ENCODE measurements at regions not wholly inside any gene's neighbourhood (a gene's known extent, or its start where the extent isn't known, plus 50 kb on each side); places are given as distances from the start of the nearest gene placed in this dataset.

- no peak for DNase-seq (ENCODE audit: low spot score)
Observed at GRCh38 chr3:130839813-130840212, 54.1 kb upstream of the ATP2C1 start.

GRCh38 chr3:130841357-130841756, 52.5 kb upstream of the ATP2C1 start:
- peak; percentile 83 for DNase-seq (ENCODE audit: low spot score)

- DNase-seq (ENCODE audit: low spot score): no peak
Observed at GRCh38 chr3:130843441-130843840, 50.4 kb upstream of the ATP2C1 start.
